ENCODE measurements at regions not wholly inside any gene's neighbourhood (a gene's known extent, or its start where the extent isn't known, plus 50 kb on each side); places are given as distances from the start of the nearest gene placed in this dataset.

GRCh38 chr6:169397684-169398083 lies 144.0 kb upstream of the THBS2 start:
- ATAC-seq, result no peak
- TF ChIP-seq ELF1 (IDR thresholded peaks at IDR 0.05; ENCODE audit: borderline replicate concordance, low read depth) (no peak), MAX (IDR thresholded peaks at IDR 0.05) (no peak), ATF3 (IDR thresholded peaks at IDR 0.05) (no peak), REST (IDR thresholded peaks at IDR 0.05; ENCODE audit: low read depth) (no peak), SP1 (IDR thresholded peaks at IDR 0.05; ENCODE audit: low read depth) (no peak), RAD21 (IDR thresholded peaks at IDR 0.05; ENCODE audit: low read depth) (no peak), SRF (IDR thresholded peaks at IDR 0.05; ENCODE audit: low read depth) (no peak), CBX3 (IDR thresholded peaks at IDR 0.05; ENCODE audit: low read depth) (no peak), ZFX (IDR thresholded peaks at IDR 0.05) (no peak), SIN3A (IDR thresholded peaks at IDR 0.05; ENCODE audit: low read depth) (no peak), JUND (IDR thresholded peaks at IDR 0.05) (no peak), EGR1 (IDR thresholded peaks at IDR 0.05; ENCODE audit: low read depth) (no peak), TCF7L2 (IDR thresholded peaks at IDR 0.05; ENCODE audit: borderline replicate concordance, extremely low read depth, insufficient read depth, insufficient read length) (no peak), POLR2AphosphoS5 (IDR thresholded peaks at IDR 0.05; ENCODE audit: low read depth, low read length) (no peak), POLR2A (IDR thresholded peaks at IDR 0.05; ENCODE audit: borderline replicate concordance, extremely low read depth, insufficient read depth, insufficient read length) (no peak), ZNF274 (IDR thresholded peaks at IDR 0.05; ENCODE audit: low read depth, low read length) (no peak), ZBTB33 (IDR thresholded peaks at IDR 0.05; ENCODE audit: extremely low read depth, insufficient replicate concordance, low read length) (no peak), CTCF (IDR thresholded peaks at IDR 0.05 in 2 of 3, conservative IDR thresholded peaks at IDR 0.05 in 1 of 3; ENCODE audit: borderline replicate concordance in 1 of 3, insufficient read depth in 1 of 3, low read depth in 2 of 3, low read length in 2 of 3) (no peak), EZH2phosphoT487 (IDR thresholded peaks at IDR 0.05; ENCODE audit: borderline replicate concordance) (no peak)
- intact Hi-C loops (cut with micrococcal nuclease), result no loop called here

More at GRCh38 chr6:169397684-169398083, 144.0 kb upstream of the THBS2 start:
- H4K20me1 ChIP-seq (ENCODE audit: insufficient read depth), result no peaks in the 10 kb centered on the region
- no peaks in the 10 kb centered on the region for H3K36me3 ChIP-seq (ENCODE audit: control insufficient read depth in 1 of 2, insufficient read depth in 2 of 2, low read length in 2 of 2)
- no peaks in the 10 kb centered on the region for H3K79me2 ChIP-seq (ENCODE audit: insufficient read depth, low read length)
- no peak overlapping the region for H3K9ac ChIP-seq (ENCODE audit: low read length)
- ChIA-PET POLR2A (no interaction called here), RAD21 (ENCODE audit: low non-redundant PET in 1 of 2, low total read pairs in 2 of 2, uncharacterized antibody in 2 of 2, unreplicated experiment in 2 of 2) (no interaction called here), CTCF (no interaction called here)
- no peaks in the 10 kb centered on the region for H3K9me2 ChIP-seq (ENCODE audit: insufficient read depth)
- H3K27ac ChIP-seq (ENCODE audit: low read depth, low read length), result no peak overlapping the region
- H2AFZ ChIP-seq (ENCODE audit: low read depth, low read length, poor library complexity, severe bottlenecking), result no peak overlapping the region
- no peak overlapping the region for H3K4me3 ChIP-seq (replicated peaks in 1 of 2; ENCODE audit: low read depth in 1 of 2, low read length in 2 of 2)
- BruUV-seq (replicated peaks), result no TSS peak
- H3K9me3 ChIP-seq (ENCODE audit: control insufficient read depth in 1 of 2, insufficient read depth in 1 of 2, low read depth in 1 of 2, low read length in 2 of 2), result no peaks in the 10 kb centered on the region
- H3K4me2 ChIP-seq (ENCODE audit: low read length), result no peak overlapping the region
- H3K4me1 ChIP-seq (ENCODE audit: control insufficient read depth in 1 of 2, insufficient read depth in 2 of 2, low read length in 2 of 2), result peaks cover 0 to 4% of the 10 kb centered on the region in 2 experiments; a peak in 1 of 4 replicates
- no peaks in the 10 kb centered on the region for H3K27me3 ChIP-seq (ENCODE audit: insufficient read depth, low read length)
- no peak for DNase-seq (ENCODE audit: low read depth, low spot score)
